ENCODE measurements at regions not wholly inside any gene's neighbourhood (a gene's known extent, or its start where the extent isn't known, plus 50 kb on each side); places are given as distances from the start of the nearest gene placed in this dataset.

- H3K4me3 ChIP-seq (ENCODE audit: low read depth, low read length): no peak overlapping the region
- in situ Hi-C loops (cut with HindIII; ENCODE audit: low sequenced_read_pairs): no loop called here
- DNase-seq (ENCODE audit: low read depth): no peak
- TF ChIP-seq CTCF (IDR thresholded peaks at IDR 0.05; ENCODE audit: low read depth, low read length, missing control alignments): no peak
These were observed 134.7 kb downstream of the DRD1 start for GRCh38 chr5:175309218-175309810.

DNA sequence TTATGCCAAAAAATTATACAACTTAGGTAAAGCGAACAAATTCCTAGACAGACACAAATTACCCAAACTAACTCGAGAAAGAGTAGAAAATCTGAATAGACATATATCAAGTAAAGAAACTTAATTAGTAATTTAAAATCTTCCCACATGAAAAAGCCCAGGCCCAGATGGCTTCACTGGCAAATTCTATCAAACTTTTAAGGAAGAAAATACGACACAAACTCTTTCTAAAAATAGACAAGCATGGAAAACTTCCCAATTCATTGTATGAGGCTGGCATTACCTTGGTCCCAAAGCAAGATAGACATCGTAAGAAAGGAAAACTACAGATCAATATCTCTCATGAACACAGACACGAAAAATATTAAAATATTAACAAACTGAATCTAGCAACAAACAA lies 135.3 kb downstream of the DRD1 start:
- TF ChIP-seq CTCF (IDR thresholded peaks at IDR 0.05; ENCODE audit: low read depth, low read length, missing control alignments): no peak
- no peak overlapping the region for H3K4me3 ChIP-seq (ENCODE audit: low read depth, low read length)
- in situ Hi-C loops (cut with HindIII; ENCODE audit: low sequenced_read_pairs): no loop called here
- no peak for DNase-seq (ENCODE audit: low read depth)

DNA sequence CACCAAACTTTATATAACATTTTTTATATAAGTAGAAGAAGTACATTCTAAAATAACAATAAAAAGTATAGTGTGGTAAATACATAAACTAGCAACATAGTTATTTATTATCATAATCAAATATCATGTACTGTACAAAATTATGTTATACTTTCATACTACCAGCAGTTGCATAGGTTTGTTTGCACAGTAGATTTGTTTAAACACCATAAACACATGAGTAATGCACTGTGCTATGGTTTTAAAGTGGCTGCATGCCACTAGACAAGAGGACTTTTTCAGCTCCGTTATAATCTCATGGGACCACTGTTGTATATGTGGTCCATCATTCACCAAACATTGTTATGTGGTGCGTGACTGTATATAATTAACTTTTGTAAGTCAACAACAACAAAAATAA lies 137.6 kb downstream of the DRD1 start:
- no peak for TF ChIP-seq CTCF (IDR thresholded peaks at IDR 0.05; ENCODE audit: low read depth, low read length, missing control alignments)
- no peak for DNase-seq (ENCODE audit: low read depth)
- in situ Hi-C loops (cut with HindIII; ENCODE audit: low sequenced_read_pairs): no loop called here
- H3K4me3 ChIP-seq (ENCODE audit: low read depth, low read length): no peak overlapping the region

DNA sequence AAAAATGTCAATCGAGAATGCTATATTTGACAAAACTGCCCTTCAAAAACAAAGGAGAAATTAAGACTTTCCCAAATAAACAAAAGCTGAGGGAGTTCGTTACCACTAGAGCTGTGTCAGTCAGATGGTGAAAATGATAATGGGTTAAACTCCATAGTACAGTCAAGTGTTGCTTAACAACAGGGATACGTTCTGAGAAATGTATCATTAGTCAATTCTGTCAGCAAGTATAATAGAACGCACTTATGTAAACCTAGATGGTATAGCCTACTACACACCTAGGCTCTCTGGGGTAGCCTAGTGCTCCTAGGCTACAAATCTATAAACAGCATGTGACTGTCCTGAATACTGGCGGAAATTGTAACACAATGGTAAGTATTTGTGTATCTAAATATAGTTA lies 138.7 kb downstream of the DRD1 start:
- no peak for TF ChIP-seq CTCF (IDR thresholded peaks at IDR 0.05; ENCODE audit: low read depth, low read length, missing control alignments)
- in situ Hi-C loops (cut with HindIII; ENCODE audit: low sequenced_read_pairs): no loop called here
- H3K4me3 ChIP-seq (ENCODE audit: low read depth, low read length): no peak overlapping the region
- DNase-seq (ENCODE audit: low read depth): no peak

DNA sequence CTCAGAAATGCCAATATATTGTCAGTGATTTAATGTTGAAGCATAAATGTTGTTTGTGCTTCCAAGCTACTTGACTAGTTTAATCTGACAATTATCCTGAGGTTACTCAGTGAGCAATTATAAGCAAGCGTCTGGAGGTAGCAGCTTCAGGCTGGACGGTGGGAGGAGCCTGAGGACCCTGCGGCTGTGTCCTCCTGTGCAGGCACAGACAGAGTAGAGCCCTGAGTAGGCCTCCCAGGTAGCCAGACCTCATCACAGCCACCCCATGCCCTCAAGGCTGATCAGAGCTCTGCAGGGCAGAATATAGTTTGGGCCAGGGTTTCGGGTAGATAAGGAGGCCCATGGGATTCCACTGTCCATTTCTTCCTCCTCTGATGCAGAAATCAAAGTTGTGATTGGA lies 153.6 kb downstream of the DRD1 start:
- no peak for TF ChIP-seq CTCF (IDR thresholded peaks at IDR 0.05; ENCODE audit: low read depth, low read length, missing control alignments)
- DNase-seq (ENCODE audit: low read depth): no peak
- in situ Hi-C loops (cut with HindIII; ENCODE audit: low sequenced_read_pairs): no loop called here
- no peak overlapping the region for H3K4me3 ChIP-seq (ENCODE audit: low read depth, low read length)

DNA sequence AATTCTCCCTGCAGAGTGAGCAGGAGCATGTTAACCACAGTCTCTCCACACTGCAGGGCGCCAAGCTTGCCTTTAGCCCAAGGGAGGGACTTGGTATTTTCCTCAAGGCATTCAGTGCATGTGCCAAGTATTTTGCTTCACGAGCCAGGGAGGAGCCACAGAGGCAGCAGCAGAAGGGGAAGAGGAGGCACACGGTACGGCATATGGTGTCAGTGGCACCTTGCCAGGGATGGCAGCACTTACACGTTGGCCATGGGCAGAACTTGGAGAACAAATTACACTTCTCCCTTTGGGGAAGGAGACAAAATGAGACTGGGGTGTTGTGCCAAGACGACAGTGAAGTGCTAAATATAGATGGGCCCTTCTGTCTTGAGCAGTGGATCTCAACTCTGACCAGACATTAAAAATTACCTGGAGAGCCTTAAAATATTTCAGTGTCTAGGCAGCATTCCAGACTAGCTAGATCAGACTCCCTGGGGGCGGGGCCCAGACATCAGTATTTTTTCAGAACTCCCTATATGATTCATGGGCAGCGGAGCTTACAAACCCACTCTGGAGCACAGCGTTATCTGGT lies 155.8 kb downstream of the DRD1 start:
- no peak overlapping the region for H3K4me3 ChIP-seq (ENCODE audit: low read depth, low read length)
- no peak for TF ChIP-seq CTCF (IDR thresholded peaks at IDR 0.05; ENCODE audit: low read depth, low read length, missing control alignments)
- DNase-seq (ENCODE audit: low read depth): peak; percentile 88
- in situ Hi-C loops (cut with HindIII; ENCODE audit: low sequenced_read_pairs): no loop called here
